ENCODE measurements at regions not wholly inside any gene's neighbourhood (a gene's known extent, or its start where the extent isn't known, plus 50 kb on each side); places are given as distances from the start of the nearest gene placed in this dataset.

GRCh38 chr12:61414470-61414869 is 845.7 kb upstream of the USP15 start:
- Mint-ChIP-seq H3K4me1 (ENCODE audit: low read depth) (no peaks in the 10 kb centered on the region), H3K27ac (no peak overlapping the region), H3K36me3 (ENCODE audit: low read depth) (no peaks in the 10 kb centered on the region), H3K4me3 (no peak overlapping the region), H3K27me3 (ENCODE audit: low read depth) (no peaks in the 10 kb centered on the region), H3K9me3 (peaks cover 3% of the 10 kb centered on the region)

- Mint-ChIP-seq H3K9me3 (peaks cover 8% of the 10 kb centered on the region), H3K36me3 (ENCODE audit: low read depth) (no peaks in the 10 kb centered on the region), H3K4me1 (ENCODE audit: low read depth) (no peaks in the 10 kb centered on the region), H3K27ac (no peak overlapping the region), H3K4me3 (no peak overlapping the region), H3K27me3 (ENCODE audit: low read depth) (no peaks in the 10 kb centered on the region)
Measured at GRCh38 chr12:61422786-61423185, 837.4 kb upstream of the USP15 start.

GRCh38 chr12:61452076-61452475 is 808.1 kb upstream of the USP15 start:
- no peak overlapping the region for H3K27ac Mint-ChIP-seq
- H3K9me3 Mint-ChIP-seq, result no peaks in the 10 kb centered on the region
- H3K4me3 Mint-ChIP-seq, result no peak overlapping the region
- H3K4me1 Mint-ChIP-seq (ENCODE audit: low read depth), result no peaks in the 10 kb centered on the region
- no peaks in the 10 kb centered on the region for H3K27me3 Mint-ChIP-seq (ENCODE audit: low read depth)
- H3K36me3 Mint-ChIP-seq (ENCODE audit: low read depth), result no peaks in the 10 kb centered on the region

DNA sequence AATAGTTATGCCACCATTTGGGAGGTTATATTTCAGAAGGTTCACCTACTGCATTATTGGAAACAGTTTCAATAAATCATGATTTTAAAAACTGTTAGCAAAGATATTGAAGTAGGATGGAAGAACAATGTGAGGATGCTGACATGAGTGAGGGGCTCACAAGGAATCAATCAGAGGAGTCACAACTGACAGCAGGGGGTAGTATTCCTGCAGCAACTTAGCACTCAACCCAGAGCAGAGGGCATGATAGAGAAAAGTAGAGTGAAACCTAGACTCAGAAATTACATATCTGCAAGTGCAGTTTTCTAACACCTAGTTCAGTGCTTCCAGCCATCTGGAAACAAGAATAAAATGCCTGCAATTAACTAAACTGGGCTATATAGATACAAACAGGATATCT is 772.5 kb upstream of the USP15 start:
- no peaks in the 10 kb centered on the region for H3K9me3 Mint-ChIP-seq
- no peaks in the 10 kb centered on the region for H3K27me3 Mint-ChIP-seq (ENCODE audit: low read depth)
- H3K27ac Mint-ChIP-seq, result no peak overlapping the region

GRCh38 chr12:61490526-61491498 is 769.4 kb upstream of the USP15 start:
- no peaks in the 10 kb centered on the region for H3K27me3 Mint-ChIP-seq (ENCODE audit: low read depth)
- H3K4me3 Mint-ChIP-seq, result no peak overlapping the region
- no peaks in the 10 kb centered on the region for H3K4me1 Mint-ChIP-seq (ENCODE audit: low read depth)
- no peaks in the 10 kb centered on the region for H3K9me3 Mint-ChIP-seq
- H3K27ac Mint-ChIP-seq, result no peak overlapping the region
- no peaks in the 10 kb centered on the region for H3K36me3 Mint-ChIP-seq (ENCODE audit: low read depth)

More for the DNA sequence above, 772.5 kb upstream of the USP15 start:
- Mint-ChIP-seq H3K4me3 (no peak overlapping the region), H3K36me3 (ENCODE audit: low read depth) (no peaks in the 10 kb centered on the region), H3K4me1 (ENCODE audit: low read depth) (no peaks in the 10 kb centered on the region)

DNA sequence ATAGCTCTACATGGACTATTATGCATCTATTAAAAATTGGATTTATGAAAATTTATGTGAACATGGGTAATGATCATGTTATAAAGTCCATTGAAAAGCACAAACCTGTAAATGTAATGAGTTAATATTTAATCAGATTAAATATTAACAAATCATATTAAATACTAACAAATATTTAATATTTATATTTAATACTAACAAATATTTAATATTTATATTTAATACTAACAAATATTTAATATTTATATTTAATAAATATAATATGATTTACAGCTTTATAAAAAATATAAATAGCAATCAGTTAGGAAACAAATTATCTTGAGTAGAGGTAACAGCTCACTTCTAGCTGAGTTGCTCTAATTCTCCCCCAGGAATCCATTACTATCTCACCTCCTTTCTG is 758.0 kb upstream of the USP15 start:
- H3K36me3 Mint-ChIP-seq (ENCODE audit: low read depth), result no peaks in the 10 kb centered on the region
- no peaks in the 10 kb centered on the region for H3K4me1 Mint-ChIP-seq (ENCODE audit: low read depth)
- no peaks in the 10 kb centered on the region for H3K9me3 Mint-ChIP-seq
- H3K4me3 Mint-ChIP-seq, result no peak overlapping the region
- H3K27ac Mint-ChIP-seq, result no peak overlapping the region
- no peaks in the 10 kb centered on the region for H3K27me3 Mint-ChIP-seq (ENCODE audit: low read depth)

DNA sequence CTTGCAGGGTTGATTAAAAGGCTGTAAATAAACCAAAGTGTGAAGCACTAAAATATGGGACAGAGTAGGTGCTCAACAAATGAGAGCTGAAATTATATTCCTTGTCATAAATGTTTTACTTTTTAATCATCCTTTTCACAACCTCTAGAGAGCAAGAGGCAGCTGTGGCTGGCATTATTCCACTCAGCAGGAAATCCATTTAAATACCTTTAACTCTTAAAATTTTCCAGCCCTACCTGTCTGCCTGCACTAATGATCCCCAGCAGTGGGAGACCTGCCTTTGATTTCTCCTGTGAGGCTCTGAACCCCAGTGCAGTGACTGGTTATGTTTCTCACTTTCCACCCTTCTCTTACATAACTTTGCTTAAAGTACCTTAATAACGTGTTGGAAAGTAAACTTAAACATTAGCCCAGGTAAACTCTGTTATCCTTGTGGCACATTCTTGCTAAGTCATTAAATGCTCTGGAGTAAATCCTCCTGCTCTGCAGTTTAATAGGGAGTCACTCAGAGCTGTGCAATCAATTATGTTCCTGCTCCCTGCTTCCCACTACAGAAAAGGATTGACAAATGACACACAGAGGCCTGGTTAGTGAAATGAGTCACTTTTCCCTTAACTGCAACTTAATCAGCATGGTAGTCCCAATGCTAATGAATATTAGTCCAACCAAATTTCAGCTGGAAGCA is 755.7 kb upstream of the USP15 start:
- no peaks in the 10 kb centered on the region for H3K27me3 Mint-ChIP-seq (ENCODE audit: low read depth)
- H3K4me1 Mint-ChIP-seq (ENCODE audit: low read depth), result no peaks in the 10 kb centered on the region
- H3K9me3 Mint-ChIP-seq, result no peaks in the 10 kb centered on the region
- no peak overlapping the region for H3K4me3 Mint-ChIP-seq
- H3K27ac Mint-ChIP-seq, result no peak overlapping the region
- no peaks in the 10 kb centered on the region for H3K36me3 Mint-ChIP-seq (ENCODE audit: low read depth)

- Mint-ChIP-seq H3K4me1 (ENCODE audit: low read depth) (no peaks in the 10 kb centered on the region), H3K36me3 (ENCODE audit: low read depth) (no peaks in the 10 kb centered on the region), H3K4me3 (no peak overlapping the region), H3K9me3 (no peaks in the 10 kb centered on the region), H3K27me3 (ENCODE audit: low read depth) (no peaks in the 10 kb centered on the region), H3K27ac (no peak overlapping the region)
Measured at GRCh38 chr12:61513499-61513898, 746.7 kb upstream of the USP15 start.

DNA sequence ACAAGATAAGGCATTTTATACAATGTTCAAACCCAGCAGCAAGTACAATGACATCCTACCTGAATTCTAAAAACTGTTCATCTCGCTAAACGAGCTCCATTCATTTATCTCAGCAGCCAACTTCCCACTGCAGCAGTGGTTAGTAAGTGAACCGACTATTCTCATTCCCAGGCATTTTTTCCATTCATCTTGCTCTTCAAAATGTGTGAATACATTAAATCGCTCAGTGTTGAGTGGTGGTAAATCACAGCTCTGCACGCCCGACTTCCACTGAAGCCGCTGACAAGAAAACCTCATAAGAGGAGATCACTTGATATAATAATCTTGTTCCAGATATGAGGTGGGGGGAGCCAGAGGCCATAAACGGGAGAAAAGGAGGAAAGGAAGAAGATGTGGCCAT is 746.2 kb upstream of the USP15 start:
- no peaks in the 10 kb centered on the region for H3K9me3 Mint-ChIP-seq
- no peaks in the 10 kb centered on the region for H3K4me1 Mint-ChIP-seq (ENCODE audit: low read depth)
- H3K4me3 Mint-ChIP-seq, result no peak overlapping the region
- H3K36me3 Mint-ChIP-seq (ENCODE audit: low read depth), result no peaks in the 10 kb centered on the region
- H3K27me3 Mint-ChIP-seq (ENCODE audit: low read depth), result no peaks in the 10 kb centered on the region
- H3K27ac Mint-ChIP-seq, result no peak overlapping the region

DNA sequence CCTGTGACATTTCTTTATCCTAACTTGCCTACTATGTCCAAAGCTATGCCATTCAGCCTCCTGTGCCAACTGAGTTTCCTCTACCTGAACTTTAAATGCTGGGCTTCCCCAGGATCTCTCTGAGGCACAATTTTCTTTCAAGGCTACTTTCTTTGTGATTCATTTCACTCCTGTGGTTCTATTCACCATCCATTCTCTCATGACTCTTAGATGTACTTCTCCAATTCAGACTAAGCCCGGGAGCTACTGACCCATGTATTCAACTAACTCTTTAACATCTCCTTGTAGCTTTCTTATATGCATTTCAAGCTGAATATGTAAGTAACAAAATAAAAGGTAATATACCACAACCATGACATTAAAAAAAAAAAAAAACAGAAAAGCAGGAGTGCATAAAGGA is 738.9 kb upstream of the USP15 start:
- Mint-ChIP-seq H3K4me1 (ENCODE audit: low read depth) (no peaks in the 10 kb centered on the region), H3K9me3 (peaks cover under 1% of the 10 kb centered on the region), H3K27ac (no peak overlapping the region), H3K4me3 (no peak overlapping the region), H3K36me3 (ENCODE audit: low read depth) (no peaks in the 10 kb centered on the region), H3K27me3 (ENCODE audit: low read depth) (no peaks in the 10 kb centered on the region)

GRCh38 chr12:61523276-61523992 is 736.8 kb upstream of the USP15 start:
- Mint-ChIP-seq H3K36me3 (ENCODE audit: low read depth) (no peaks in the 10 kb centered on the region), H3K4me3 (no peak overlapping the region), H3K9me3 (peaks cover 2% of the 10 kb centered on the region), H3K27me3 (ENCODE audit: low read depth) (no peaks in the 10 kb centered on the region), H3K27ac (no peak overlapping the region), H3K4me1 (ENCODE audit: low read depth) (no peaks in the 10 kb centered on the region)

- H3K36me3 Mint-ChIP-seq (ENCODE audit: low read depth), result no peaks in the 10 kb centered on the region
- peaks cover 2% of the 10 kb centered on the region for H3K9me3 Mint-ChIP-seq
- no peaks in the 10 kb centered on the region for H3K4me1 Mint-ChIP-seq (ENCODE audit: low read depth)
- H3K27me3 Mint-ChIP-seq (ENCODE audit: low read depth), result no peaks in the 10 kb centered on the region
- no peak overlapping the region for H3K27ac Mint-ChIP-seq
- no peak overlapping the region for H3K4me3 Mint-ChIP-seq
Measured at GRCh38 chr12:61524851-61525250, 735.4 kb upstream of the USP15 start.

- Mint-ChIP-seq H3K4me3 (no peak overlapping the region), H3K36me3 (ENCODE audit: low read depth) (no peaks in the 10 kb centered on the region), H3K4me1 (ENCODE audit: low read depth) (no peaks in the 10 kb centered on the region), H3K9me3 (peaks cover 2% of the 10 kb centered on the region), H3K27ac (no peak overlapping the region), H3K27me3 (ENCODE audit: low read depth) (no peaks in the 10 kb centered on the region)
Measured at GRCh38 chr12:61525331-61525730, 734.9 kb upstream of the USP15 start.

DNA sequence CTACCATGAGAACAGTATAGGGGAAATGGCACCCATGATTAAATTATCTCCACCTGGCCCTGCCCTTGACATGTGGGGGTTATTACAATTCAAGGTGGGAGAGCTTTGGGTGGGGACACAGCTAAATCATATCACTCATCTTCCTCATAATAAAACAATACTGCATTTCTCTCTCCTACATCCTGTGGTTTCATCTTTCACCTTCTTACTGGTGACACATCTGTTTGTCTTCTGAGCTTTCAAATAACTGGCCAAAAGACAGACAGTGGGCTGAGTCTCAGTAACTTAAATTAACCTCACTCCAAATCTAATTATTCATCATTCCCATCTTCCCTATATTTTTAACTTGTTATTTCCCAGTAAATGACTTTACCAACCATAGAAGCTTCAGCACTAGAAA is 729.7 kb upstream of the USP15 start:
- Mint-ChIP-seq H3K4me1 (ENCODE audit: low read depth) (no peaks in the 10 kb centered on the region), H3K9me3 (peaks cover 2% of the 10 kb centered on the region), H3K4me3 (no peak overlapping the region), H3K27ac (no peak overlapping the region), H3K27me3 (ENCODE audit: low read depth) (no peaks in the 10 kb centered on the region), H3K36me3 (ENCODE audit: low read depth) (no peaks in the 10 kb centered on the region)
